Heart right ventricle (tissue), 16 donors: ENCODE measurements at regions not wholly inside any gene's neighbourhood (a gene's known extent, or its start where the extent isn't known, plus 50 kb on each side); places are given as distances from the start of the nearest gene placed in this dataset.
A peak's percentile ranks its signal among the peaks of the same experiment; 100 is the strongest.
"Not testable (repeated sequence)": the region's sequence is repeated elsewhere in the genome, so short reads cannot be mapped to it uniquely, and the experiment has no call there.

Experiments used
- ATAC-seq, 8 donors: fragments of 200-7000 bp; cut with Tn5 transposase; one replicate each; pipeline ENCODE4 v1.9.1; 2020; ENCODE audit warnings: mild to moderate bottlenecking in 8 of 8, moderate library complexity in 8 of 8, moderate number of reproducible peaks in 1 of 8
- DNase-seq, 2 donors: peaks; one replicate each; pipeline ENCODE4 v3.0.0-alpha.2; 2020
- H3K27ac ChIP-seq, 10 donors: fragments of 200-600 bp; sonication (generic) in 2 of 10; one replicate each; pipeline versions ENCODE4 v1.5.0 to v1.8.0; 2020 to 2022; ENCODE audit warnings: mild to moderate bottlenecking in 3 of 10
- H3K27me3 ChIP-seq, 7 donors: fragments of 200-600 bp; one replicate each; pipeline ENCODE4 v1.8.0; 2021 to 2022; ENCODE audit warnings: mild to moderate bottlenecking in 2 of 7
- H3K36me3 ChIP-seq, 9 donors: fragments of 200-600 bp; sonication (generic) in 1 of 9; one replicate each; pipeline versions ENCODE4 v1.5.0 to v1.8.0; 2020 to 2022; ENCODE audit warnings: mild to moderate bottlenecking in 2 of 9
- H3K4me1 ChIP-seq, 9 donors: fragments of 200-600 bp; sonication (generic) in 1 of 9; one replicate each; pipeline versions ENCODE4 v1.5.0 to v1.8.0; 2020 to 2022; ENCODE audit warnings: mild to moderate bottlenecking in 4 of 9
- H3K4me3 ChIP-seq, 10 donors: fragments of 200-600 bp; sonication (generic) in 2 of 10; one replicate each; pipeline versions ENCODE4 v1.5.0 to v1.8.0; 2020 to 2022; ENCODE audit warnings: mild to moderate bottlenecking in 7 of 10, moderate library complexity in 2 of 10
- H3K9me3 ChIP-seq, 11 donors: fragments of 200-600 bp in 10 of 11; sonication (generic) in 2 of 11; one replicate each; pipeline versions ENCODE4 v1.5.0 to v1.8.0; 2013 to 2022; ENCODE audit warnings: mild to moderate bottlenecking in 2 of 11, control low read depth in 1 of 11, moderate library complexity in 1 of 11
- CTCF ChIP-seq, 9 donors: fragments of 200-600 bp; sonication (generic) in 2 of 9; IDR thresholded peaks; one replicate each; pipeline versions ENCODE4 v1.5.0 to v1.8.0; 2021 to 2022; ENCODE audit warnings: antibody characterized with exemption in 9 of 9, mild to moderate bottlenecking in 5 of 9, moderate library complexity in 1 of 9
- WGBS, 2 donors: extraction: QIAGEN DNeasy Blood & Tissue Kit; methylation state at CpG; one replicate each; pipeline ENCODE4 v1.1.7; 2013; ENCODE audit warnings: inconsistent platforms in 1 of 2; 5-methylcytosine and 5-hydroxymethylcytosine counted together
- intact Hi-C, 10 donors: fragments of 100-400 bp; cut with DNase I; formaldehyde crosslinking; loops; one replicate each; pipeline versions ENCODE4 v1.11.1 to v1.14.2; 2022
- donor health status: Arrhythmogenic right ventricular cardiomyopathy.
- donor health status: ischemic (EF 13 %, LVEDD 7.1; RV severe dilation, severe dysfunction).
- donor health status: healthy with polysubstance abuse.
- donor health status: DM: no; HTN: yes; CAD: no.
- donor health status: DM: no; HTN: no; CAD: no.
- donor health status: ischemic (EF 25% LVEDD 6.9; RV normal size, moderate dysfunction).
- donor health status: ischemic (EF 25% LVEDD 5.7; RV mildly dilated, moderate dysfunction).
- donor health status: healthy.
- donor health status: DM: yes; HTN: yes; CAD: no.
- donor health status: Ischemic cardiomyopathy.
- donor health status: ischemic (EF 35%, LVEDD 5.7; RV mildly dilated, moderate dysfunction).
- donor health status: nonischemic (EF 11% LVEDD 7.7; RV severe dilation, severe dysfunction).
- donor health status: DM: yes; HTN: yes; CAD: no.
- donor health status: PGD.
- donor health status: ischemic (EF 29% LVEDD 5.4; RV normal size, mild dysfunction).
- donor health status: nonischemic (EF 23%, LVEDD 6.1; RV moderate dilation, normal function).

GRCh38 chr21:14058566-14058965 lies 152.2 kb downstream of the LIPI start:
- intact Hi-C loops: no loop called here
- no peak overlapping the region for H3K27ac ChIP-seq
- H3K9me3 ChIP-seq: peaks cover 0 to 4% (median 0%) of the 10 kb centered on the region in 11 donors
- WGBS, 2 donors: 98 to 100% methylated on average over 2 of the region's 2 CpGs
- H3K4me3 ChIP-seq: no peak overlapping the region
- DNase-seq: peak in 1 of 2 donors; percentile 6
- H3K27me3 ChIP-seq: no peaks in the 10 kb centered on the region
- no peak for TF ChIP-seq CTCF (IDR thresholded peaks at IDR 0.05)
- H3K4me1 ChIP-seq: no peaks in the 10 kb centered on the region
- peak in 3 of 8 donors; percentile 17 to 39 (median 27) for ATAC-seq
- H3K36me3 ChIP-seq: no peaks in the 10 kb centered on the region

GRCh38 chr21:14057841-14058481 lies 152.8 kb downstream of the LIPI start:
- H3K4me3 ChIP-seq, H3K36me3 ChIP-seq, H3K27ac ChIP-seq, H3K9me3 ChIP-seq, H3K4me1 ChIP-seq, intact Hi-C loops, H3K27me3 ChIP-seq: not testable (repeated sequence)
- 84 to 90% methylated on average over 10 of the region's 10 CpGs for WGBS, 2 donors
- peak in 7 of 8 donors; percentile 27 to 55 (median 37) for ATAC-seq
- peak in 1 of 2 donors; percentile 7 for DNase-seq

DNA sequence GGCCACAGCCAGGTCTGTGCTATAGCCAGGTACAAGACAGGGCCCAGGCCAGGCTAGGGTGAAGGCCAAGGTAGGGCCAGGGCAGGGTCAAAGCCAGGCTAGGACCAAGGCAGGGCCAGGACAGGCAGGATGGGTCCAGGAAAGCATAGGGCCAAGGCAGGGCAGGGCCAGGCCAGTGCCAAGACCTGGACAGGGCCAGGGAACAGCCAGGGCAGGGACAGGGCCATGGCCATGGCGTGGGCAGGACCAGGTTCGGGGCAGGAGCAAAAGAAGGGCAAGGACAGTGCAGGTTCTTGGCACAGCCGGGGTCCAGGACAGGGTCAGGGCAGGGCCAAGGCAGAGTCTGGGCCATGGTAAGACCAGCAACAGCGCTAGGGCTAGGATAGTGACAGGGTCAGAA lies 153.4 kb downstream of the LIPI start:
- WGBS, 2 donors: 75 to 100% methylated on average over 4 of the region's 4 CpGs
- Histone ChIP-seq H3K36me3 (no peaks in the 10 kb centered on the region), H3K4me3 (no peak overlapping the region)

DNA sequence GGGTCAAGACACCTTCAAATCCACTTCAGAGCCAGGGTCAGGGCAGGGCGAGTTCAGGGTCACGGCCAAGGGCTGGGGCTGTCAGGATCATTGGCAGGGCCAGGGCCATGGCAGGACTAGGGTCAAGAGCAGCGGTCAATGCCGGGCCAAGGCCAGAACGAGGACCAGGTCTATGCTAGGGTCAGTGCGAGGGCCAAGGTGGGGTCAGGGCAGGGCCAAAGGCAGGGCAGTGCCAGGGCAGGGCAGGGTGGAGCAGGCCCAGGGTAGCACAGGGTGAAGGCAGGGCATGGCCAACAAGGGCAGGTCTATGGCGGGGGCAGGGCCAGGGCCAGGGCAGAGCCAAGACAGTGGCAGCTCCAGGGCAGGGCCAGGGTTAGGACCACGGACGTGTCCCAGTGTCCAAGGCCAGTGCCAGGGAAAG lies 154.0 kb downstream of the LIPI start:
- no peak for TF ChIP-seq CTCF (IDR thresholded peaks at IDR 0.05)
- no peaks in the 10 kb centered on the region for H3K27me3 ChIP-seq
- H3K27ac ChIP-seq: no peak overlapping the region
- WGBS, 2 donors: 96 to 100% methylated on average over 9 of the region's 9 CpGs
- ATAC-seq (peak in 1 of 8 donors; percentile 23), DNase-seq (peak in 1 of 2 donors; percentile 7)
- intact Hi-C loops: no loop called here
- no peaks in the 10 kb centered on the region for H3K4me1 ChIP-seq
- no peak overlapping the region for H3K4me3 ChIP-seq
- no peaks in the 10 kb centered on the region for H3K36me3 ChIP-seq
- no peaks in the 10 kb centered on the region for H3K9me3 ChIP-seq

More for the DNA sequence above, 153.4 kb downstream of the LIPI start:
- H3K27me3 ChIP-seq: no peaks in the 10 kb centered on the region
- peaks cover 0 to 3% (median 0%) of the 10 kb centered on the region in 11 donors for H3K9me3 ChIP-seq
- no peaks in the 10 kb centered on the region for H3K4me1 ChIP-seq
- H3K27ac ChIP-seq: no peak overlapping the region
- DNase-seq (no peak), ATAC-seq (no peak)
- no peak for TF ChIP-seq CTCF (IDR thresholded peaks at IDR 0.05)
- intact Hi-C loops: no loop called here

DNA sequence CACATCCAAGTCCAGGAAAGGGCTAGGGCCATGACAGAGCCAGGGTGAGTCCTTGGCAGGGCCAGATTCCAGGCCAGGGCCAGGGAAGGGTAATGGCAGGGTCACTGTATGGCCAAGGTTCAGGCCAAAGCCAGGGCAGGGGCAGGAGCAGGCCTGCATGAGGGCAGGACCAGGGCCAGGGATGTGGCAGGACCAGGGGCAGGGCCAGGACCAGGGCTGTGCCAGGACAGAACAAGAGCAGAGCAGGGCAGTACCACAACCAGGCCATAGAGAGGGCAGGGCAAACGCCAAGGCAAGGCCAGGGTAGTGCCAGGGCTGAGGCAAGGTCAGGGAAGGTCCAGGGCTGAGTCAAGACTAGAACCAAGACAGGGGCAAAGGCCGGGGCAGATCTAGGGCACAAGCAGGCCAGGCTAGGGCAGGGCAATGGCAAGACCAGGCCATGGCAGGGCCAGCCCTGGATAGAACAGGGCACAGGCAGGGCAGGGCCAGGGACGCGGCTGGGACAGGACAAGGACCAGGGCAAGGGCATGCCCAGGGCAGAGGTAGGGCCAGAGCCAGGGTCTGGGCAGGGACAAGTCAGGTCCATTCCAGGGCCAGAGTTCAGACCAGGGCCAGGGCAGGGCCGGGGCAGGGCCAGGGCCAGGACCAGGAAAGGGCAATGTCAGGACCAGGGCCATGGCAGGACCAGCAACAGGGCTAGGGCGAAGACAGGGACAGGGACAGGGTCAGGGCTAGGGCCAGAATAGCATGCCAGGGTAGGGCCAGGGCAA lies 154.8 kb downstream of the LIPI start:
- intact Hi-C loops: not testable (repeated sequence)
- 92 to 97% methylated on average over 6 of the region's 6 CpGs for WGBS, 2 donors
- DNase-seq: peak in 1 of 2 donors; percentile 8

More for the DNA sequence above, 154.8 kb downstream of the LIPI start:
- not testable (repeated sequence) for H3K27me3 ChIP-seq, H3K9me3 ChIP-seq, H3K4me3 ChIP-seq, H3K27ac ChIP-seq, H3K4me1 ChIP-seq, H3K36me3 ChIP-seq, ATAC-seq
